Loucy (cell line): ENCODE measurements at regions not wholly inside any gene's neighbourhood (a gene's known extent, or its start where the extent isn't known, plus 50 kb on each side); places are given as distances from the start of the nearest gene placed in this dataset.

Source experiments
- EZH2phosphoT487 ChIP-seq: fragments of 200-600 bp; IDR thresholded peaks from 2 replicates; pipeline ENCODE4 v1.6.1; 2018; ENCODE audit warnings: antibody characterized with exemption, mild to moderate bottlenecking, moderate library complexity, borderline replicate concordance
- TF ChIP-seq, protein P1 (sequence below): fragments of 200-600 bp; sonication (generic); conservative IDR thresholded peaks from 2 replicates; pipeline ENCODE4 v1.5.1; 2014; ENCODE audit warnings: mild to moderate bottlenecking, antibody characterized with exemption, low read length

DNA sequence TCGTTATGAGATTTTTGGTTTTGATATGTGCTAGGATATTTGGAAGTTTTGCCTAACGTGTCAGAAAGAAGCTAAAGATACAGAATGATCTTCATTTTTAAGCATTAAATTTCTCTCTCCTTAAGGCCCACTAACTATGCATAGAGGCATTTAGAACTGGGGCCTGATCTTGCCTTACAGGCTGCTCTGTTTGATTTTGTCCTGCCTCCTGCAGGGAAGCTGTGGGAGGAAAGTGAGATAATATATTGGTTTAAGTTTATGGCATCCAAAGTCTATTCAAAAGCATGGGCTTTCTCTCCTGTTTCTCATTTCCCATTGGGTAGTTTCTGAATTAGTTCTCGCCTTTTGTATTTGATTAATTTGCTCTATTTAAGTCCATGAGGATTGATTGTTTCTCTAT, 250.3 kb upstream of the FBXO33 start:
- TF ChIP-seq, protein P1, sequence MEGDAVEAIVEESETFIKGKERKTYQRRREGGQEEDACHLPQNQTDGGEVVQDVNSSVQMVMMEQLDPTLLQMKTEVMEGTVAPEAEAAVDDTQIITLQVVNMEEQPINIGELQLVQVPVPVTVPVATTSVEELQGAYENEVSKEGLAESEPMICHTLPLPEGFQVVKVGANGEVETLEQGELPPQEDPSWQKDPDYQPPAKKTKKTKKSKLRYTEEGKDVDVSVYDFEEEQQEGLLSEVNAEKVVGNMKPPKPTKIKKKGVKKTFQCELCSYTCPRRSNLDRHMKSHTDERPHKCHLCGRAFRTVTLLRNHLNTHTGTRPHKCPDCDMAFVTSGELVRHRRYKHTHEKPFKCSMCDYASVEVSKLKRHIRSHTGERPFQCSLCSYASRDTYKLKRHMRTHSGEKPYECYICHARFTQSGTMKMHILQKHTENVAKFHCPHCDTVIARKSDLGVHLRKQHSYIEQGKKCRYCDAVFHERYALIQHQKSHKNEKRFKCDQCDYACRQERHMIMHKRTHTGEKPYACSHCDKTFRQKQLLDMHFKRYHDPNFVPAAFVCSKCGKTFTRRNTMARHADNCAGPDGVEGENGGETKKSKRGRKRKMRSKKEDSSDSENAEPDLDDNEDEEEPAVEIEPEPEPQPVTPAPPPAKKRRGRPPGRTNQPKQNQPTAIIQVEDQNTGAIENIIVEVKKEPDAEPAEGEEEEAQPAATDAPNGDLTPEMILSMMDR, result no peak
- TF ChIP-seq EZH2phosphoT487, result no peak
